ENCODE measurements at regions not wholly inside any gene's neighbourhood (a gene's known extent, or its start where the extent isn't known, plus 50 kb on each side); places are given as distances from the start of the nearest gene placed in this dataset.
"Not testable (repeated sequence)": the region's sequence is repeated elsewhere in the genome, so short reads cannot be mapped to it uniquely, and the experiment has no call there.

- H3K4me1 ChIP-seq (ENCODE audit: insufficient read depth, low read length); H3K18ac ChIP-seq (ENCODE audit: insufficient read length, low read depth, low read length); H3K9ac ChIP-seq (ENCODE audit: extremely low read depth, insufficient read length, low read length); H3K9me3 ChIP-seq (ENCODE audit: control insufficient read depth, low read depth, low read length); H3K56ac ChIP-seq (ENCODE audit: insufficient read length, low read depth, low read length); H3K23me2 ChIP-seq (ENCODE audit: insufficient read length, low read depth, low read length, poor library complexity, severe bottlenecking); H3K27me3 Mint-ChIP-seq (ENCODE audit: low read depth); H3K23ac ChIP-seq (ENCODE audit: insufficient read length, low read depth, low read length); H3T11ph ChIP-seq (ENCODE audit: low read length); H3K4ac ChIP-seq (ENCODE audit: low read depth, low read length); DNase-seq; H2BK20ac ChIP-seq (ENCODE audit: low read depth, low read length, poor library complexity, severe bottlenecking); H4K20me1 ChIP-seq (ENCODE audit: control insufficient read depth, insufficient read depth, insufficient read length); H4K5ac ChIP-seq (ENCODE audit: insufficient read length, low read depth, low read length); H2BK15ac ChIP-seq (ENCODE audit: low read depth, low read length); H3K79me2 ChIP-seq (ENCODE audit: insufficient read depth, low read length); H3K4me2 ChIP-seq (ENCODE audit: insufficient read depth, insufficient read length, low read length); H2BK12ac ChIP-seq (ENCODE audit: insufficient read length, low read depth, low read length); H4K91ac ChIP-seq (ENCODE audit: insufficient read length, low read depth, low read length); H3K27ac ChIP-seq (ENCODE audit: insufficient read length, low read depth, low read length); H3K9me3 Mint-ChIP-seq; H2BK120ac ChIP-seq (ENCODE audit: low read depth, low read length, poor library complexity, severe bottlenecking); H3K4me1 Mint-ChIP-seq; H3K14ac ChIP-seq (ENCODE audit: insufficient read depth, low read length); H3K79me1 ChIP-seq (ENCODE audit: insufficient read depth, low read depth, low read length, poor library complexity, severe bottlenecking); H3K4me3 Mint-ChIP-seq; H4K8ac ChIP-seq (replicated peaks; ENCODE audit: insufficient read length, low read depth, low read length); H3K27me3 ChIP-seq (ENCODE audit: insufficient read depth, low read length); H2AK5ac ChIP-seq (ENCODE audit: insufficient read length, low read length); H2BK5ac ChIP-seq (ENCODE audit: insufficient read length, low read length); H2AFZ ChIP-seq (ENCODE audit: low read length): not testable (repeated sequence)
- no CpG with 5 or more reads among the region's 1 CpG for WGBS (ENCODE audit: extremely low coverage, insufficient read length, low lambda C conversion rate)
- Mint-ChIP-seq H3K36me3 (ENCODE audit: insufficient read depth in 1 of 3, low read depth in 3 of 3) (peaks cover 28 to 51% (median 47%) of the 10 kb centered on the region in 3 experiments), H3K27ac (peak overlapping the region in 1 of 3 experiments; percentile 5; a peak in 1 of 7 replicates)
These were observed 97.7 kb downstream of the ARHGAP11B start for GRCh38 chr15:30723540-30724175.

- H3T11ph ChIP-seq (ENCODE audit: low read length); H3K27me3 Mint-ChIP-seq (ENCODE audit: low read depth); H4K5ac ChIP-seq (ENCODE audit: insufficient read length, low read depth, low read length); H3K27ac ChIP-seq (ENCODE audit: insufficient read length, low read depth, low read length); H3K4me1 Mint-ChIP-seq; H4K8ac ChIP-seq (replicated peaks; ENCODE audit: insufficient read length, low read depth, low read length); H3K18ac ChIP-seq (ENCODE audit: insufficient read length, low read depth, low read length); H3K27me3 ChIP-seq (ENCODE audit: insufficient read depth, low read length); H3K27ac Mint-ChIP-seq; H3K4me1 ChIP-seq (ENCODE audit: insufficient read depth, low read length); H3K56ac ChIP-seq (ENCODE audit: insufficient read length, low read depth, low read length); H3K23me2 ChIP-seq (ENCODE audit: insufficient read length, low read depth, low read length, poor library complexity, severe bottlenecking); H2BK5ac ChIP-seq (ENCODE audit: insufficient read length, low read length); H3K4ac ChIP-seq (ENCODE audit: low read depth, low read length); H2AK5ac ChIP-seq (ENCODE audit: insufficient read length, low read length); H3K79me1 ChIP-seq (ENCODE audit: insufficient read depth, low read depth, low read length, poor library complexity, severe bottlenecking); H2BK12ac ChIP-seq (ENCODE audit: insufficient read length, low read depth, low read length); H3K79me2 ChIP-seq (ENCODE audit: insufficient read depth, low read length); H3K14ac ChIP-seq (ENCODE audit: insufficient read depth, low read length); H2BK120ac ChIP-seq (ENCODE audit: low read depth, low read length, poor library complexity, severe bottlenecking); H2AFZ ChIP-seq (ENCODE audit: low read length); H3K9me3 Mint-ChIP-seq; H3K9me3 ChIP-seq (ENCODE audit: control insufficient read depth, low read depth, low read length); H2BK15ac ChIP-seq (ENCODE audit: low read depth, low read length); H4K91ac ChIP-seq (ENCODE audit: insufficient read length, low read depth, low read length); H3K9ac ChIP-seq (ENCODE audit: extremely low read depth, insufficient read length, low read length); H3K4me3 Mint-ChIP-seq; H3K23ac ChIP-seq (ENCODE audit: insufficient read length, low read depth, low read length); H4K20me1 ChIP-seq (ENCODE audit: control insufficient read depth, insufficient read depth, insufficient read length); DNase-seq; H3K4me2 ChIP-seq (ENCODE audit: insufficient read depth, insufficient read length, low read length); H2BK20ac ChIP-seq (ENCODE audit: low read depth, low read length, poor library complexity, severe bottlenecking): not testable (repeated sequence)
- WGBS (ENCODE audit: extremely low coverage, insufficient read length, low lambda C conversion rate): no CpG with 5 or more reads among the region's 2 CpGs
- H3K36me3 Mint-ChIP-seq (ENCODE audit: insufficient read depth in 1 of 3, low read depth in 3 of 3): peaks cover 50 to 64% (median 55%) of the 10 kb centered on the region in 3 experiments
These were observed 104.1 kb downstream of the ARHGAP11B start for GRCh38 chr15:30729880-30730590.
